HEK293T (cell line): ENCODE measurements at regions not wholly inside any gene's neighbourhood (a gene's known extent, or its start where the extent isn't known, plus 50 kb on each side); places are given as distances from the start of the nearest gene placed in this dataset.

Experiments used
- ARNT ChIP-seq: fragments of 450-650 bp; IDR thresholded peaks from 2 replicates; pipeline ENCODE4 v1.6.1; 2017; ENCODE audit warnings: mild to moderate bottlenecking
- BHLHE40 ChIP-seq: fragments of 450-650 bp; IDR thresholded peaks from 2 replicates; pipeline ENCODE4 v1.6.1; 2016; ENCODE audit warnings: mild to moderate bottlenecking, moderate library complexity, borderline replicate concordance
- CTBP1 ChIP-seq: fragments of 450-650 bp; IDR thresholded peaks from 2 replicates; pipeline ENCODE4 v1.6.1; 2016; ENCODE audit warnings: borderline replicate concordance
- ELF4 ChIP-seq: fragments of 450-650 bp; IDR thresholded peaks from 2 replicates; pipeline ENCODE4 v1.6.1; 2017; ENCODE audit warnings: antibody characterized with exemption
- FOXA1 ChIP-seq: fragments of 450-650 bp; IDR thresholded peaks from 2 replicates; pipeline ENCODE4 v1.6.1; 2016; ENCODE audit warnings: mild to moderate bottlenecking
- FOXK2 ChIP-seq: fragments of 450-650 bp; IDR thresholded peaks from 2 replicates; pipeline ENCODE4 v1.6.1; 2016; ENCODE audit warnings: mild to moderate bottlenecking
- FOXM1 ChIP-seq: fragments of 450-650 bp; IDR thresholded peaks from 2 replicates; pipeline ENCODE4 v1.6.1; 2017; ENCODE audit warnings: mild to moderate bottlenecking, borderline replicate concordance
- HDGF ChIP-seq: fragments of 450-650 bp; IDR thresholded peaks from 2 replicates; pipeline ENCODE4 v1.6.1; 2017; ENCODE audit warnings: antibody characterized with exemption, borderline replicate concordance
- SP1 ChIP-seq: fragments of 450-650 bp; IDR thresholded peaks from 2 replicates; pipeline ENCODE4 v1.6.1; 2017
- TARDBP ChIP-seq: fragments of 450-650 bp; IDR thresholded peaks from 2 replicates; pipeline ENCODE4 v1.6.1; 2016

DNA sequence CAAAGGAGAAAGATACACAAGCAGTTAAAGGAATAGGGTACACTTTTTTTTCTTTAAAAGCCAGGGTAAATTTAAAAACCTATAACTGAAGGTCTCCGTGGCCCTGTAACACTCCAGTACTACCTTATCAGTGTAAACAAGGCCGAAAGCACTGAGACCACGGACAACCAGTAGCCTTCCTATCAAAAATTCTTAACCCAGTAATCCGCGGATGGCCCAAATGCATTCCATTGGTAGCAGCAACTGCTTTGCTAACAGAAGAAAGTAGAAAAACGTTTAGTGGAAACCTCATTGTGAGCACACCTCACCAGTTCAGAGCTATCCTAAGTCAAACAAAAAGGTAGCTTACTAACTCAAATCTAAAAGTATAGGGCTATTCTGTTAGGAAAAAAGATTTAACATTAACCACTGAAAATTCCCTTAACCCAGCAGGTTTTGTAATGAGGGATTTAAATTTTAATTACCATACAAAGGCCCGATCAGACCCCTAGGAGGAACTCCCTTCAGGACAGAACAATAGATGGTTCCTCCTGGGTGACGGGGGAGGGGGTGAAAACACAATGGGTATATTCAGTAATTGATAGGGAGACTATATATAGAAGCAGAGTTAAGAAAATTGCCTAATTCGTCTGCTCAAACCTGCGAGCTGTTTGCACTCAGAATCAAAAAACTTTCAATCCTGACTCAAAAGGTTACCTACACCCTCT, 50.8 kb upstream of the CWC22 start:
- TF ChIP-seq ELF4 (no peak), FOXK2 (no peak), FOXA1 (no peak), SP1 (no peak), BHLHE40 (no peak), TARDBP (no peak), FOXM1 (no peak), HDGF (no peak), CTBP1 (no peak), ARNT (no peak)
